Endothelial cell (in vitro differentiated cells): ENCODE measurements at regions not wholly inside any gene's neighbourhood (a gene's known extent, or its start where the extent isn't known, plus 50 kb on each side); places are given as distances from the start of the nearest gene placed in this dataset.

Source experiments
- DNase-seq: peaks from one replicate; pipeline ENCODE4 v3.0.0; 2021; ENCODE audit warnings: low spot score
- H3K27ac Mint-ChIP-seq: one replicate; pipeline ENCODE4 v1.8.0; 2021; ENCODE audit warnings: mixed read lengths, inconsistent platforms; ENCODE audit not compliant: unreplicated experiment
- H3K27me3 Mint-ChIP-seq: one replicate; pipeline ENCODE4 v1.8.0; 2021; ENCODE audit warnings: mild to moderate bottlenecking, moderate library complexity, mixed read lengths, inconsistent platforms; ENCODE audit not compliant: unreplicated experiment
- H3K36me3 Mint-ChIP-seq: one replicate; pipeline ENCODE4 v1.8.0; 2021; ENCODE audit warnings: mild to moderate bottlenecking, low read depth, mixed read lengths, inconsistent platforms; ENCODE audit not compliant: unreplicated experiment
- H3K4me1 Mint-ChIP-seq: one replicate; pipeline ENCODE4 v1.8.0; 2021; ENCODE audit warnings: mild to moderate bottlenecking, mixed read lengths, inconsistent platforms; ENCODE audit not compliant: unreplicated experiment
- H3K4me3 Mint-ChIP-seq: one replicate; pipeline ENCODE4 v1.8.0; 2021; ENCODE audit warnings: mild to moderate bottlenecking, mixed read lengths, inconsistent platforms; ENCODE audit not compliant: unreplicated experiment
- H3K9me3 Mint-ChIP-seq: one replicate; pipeline ENCODE4 v1.8.0; 2021; ENCODE audit warnings: mixed read lengths, inconsistent platforms; ENCODE audit not compliant: unreplicated experiment
- CTCF ChIP-seq: fragments of 200-600 bp; sonication (generic); IDR thresholded peaks from one replicate; pipeline ENCODE4 v1.5.0; 2021; ENCODE audit warnings: antibody characterized with exemption; ENCODE audit not compliant: unreplicated experiment

- H3K4me3 Mint-ChIP-seq: no peak overlapping the region
- no peak overlapping the region for H3K27ac Mint-ChIP-seq
- H3K27me3 Mint-ChIP-seq: peaks cover 2% of the 10 kb centered on the region
- no peaks in the 10 kb centered on the region for H3K36me3 Mint-ChIP-seq
- DNase-seq: no peak
- H3K9me3 Mint-ChIP-seq: peaks cover 3% of the 10 kb centered on the region
- TF ChIP-seq CTCF: no peak
- peaks cover 3% of the 10 kb centered on the region for H3K4me1 Mint-ChIP-seq
These were observed 641.5 kb downstream of the FGF9 start for GRCh38 chr13:22312405-22312803.

GRCh38 chr13:22316494-22317025, 645.7 kb downstream of the FGF9 start:
- Mint-ChIP-seq H3K9me3 (no peaks in the 10 kb centered on the region), H3K27ac (no peak overlapping the region), H3K36me3 (no peaks in the 10 kb centered on the region), H3K4me1 (peaks cover 7% of the 10 kb centered on the region), H3K27me3 (peaks cover 2% of the 10 kb centered on the region), H3K4me3 (no peak overlapping the region)
- DNase-seq: no peak
- TF ChIP-seq CTCF: no peak

- Mint-ChIP-seq H3K27me3 (peaks cover 1% of the 10 kb centered on the region), H3K4me3 (no peak overlapping the region), H3K9me3 (no peaks in the 10 kb centered on the region), H3K27ac (no peak overlapping the region), H3K4me1 (peaks cover 7% of the 10 kb centered on the region), H3K36me3 (no peaks in the 10 kb centered on the region)
- TF ChIP-seq CTCF: no peak
- no peak for DNase-seq
These were observed 650.1 kb downstream of the FGF9 start for GRCh38 chr13:22320991-22321390.

- Mint-ChIP-seq H3K9me3 (no peaks in the 10 kb centered on the region), H3K27ac (no peak overlapping the region), H3K27me3 (peaks cover 1% of the 10 kb centered on the region), H3K36me3 (no peaks in the 10 kb centered on the region), H3K4me1 (no peaks in the 10 kb centered on the region), H3K4me3 (no peak overlapping the region)
- TF ChIP-seq CTCF: no peak
- no peak for DNase-seq
These were observed 654.9 kb downstream of the FGF9 start for GRCh38 chr13:22325761-22326160.

GRCh38 chr13:22332416-22332815, 661.5 kb downstream of the FGF9 start:
- Mint-ChIP-seq H3K27ac (no peak overlapping the region), H3K9me3 (no peaks in the 10 kb centered on the region), H3K4me1 (no peaks in the 10 kb centered on the region), H3K4me3 (no peak overlapping the region), H3K36me3 (no peaks in the 10 kb centered on the region), H3K27me3 (no peaks in the 10 kb centered on the region)
- TF ChIP-seq CTCF: no peak
- DNase-seq: no peak
